ENCODE measurements at regions not wholly inside any gene's neighbourhood (a gene's known extent, or its start where the extent isn't known, plus 50 kb on each side); places are given as distances from the start of the nearest gene placed in this dataset.
A peak's percentile ranks its signal among the peaks of the same experiment; 100 is the strongest.

- Histone ChIP-seq H3K4me3 (ENCODE audit: control insufficient read depth in 2 of 3, extremely low read depth in 1 of 3, insufficient read depth in 2 of 3, low read depth in 1 of 3, low read length in 3 of 3) (peak overlapping the region; percentile 55 to 79 (median 60)), H3K79me2 (ENCODE audit: control insufficient read depth, insufficient read depth, low read length) (no peaks in the 10 kb centered on the region), H3K27me3 (ENCODE audit: control insufficient read depth, extremely low read depth, insufficient read depth, low read length) (peaks cover 12% of the 10 kb centered on the region), H3K4me2 (ENCODE audit: control insufficient read depth, extremely low read depth, insufficient read depth, low read depth, low read length) (peak overlapping the region; percentile 79), H2AFZ (ENCODE audit: control insufficient read depth, low read length) (peak overlapping the region; percentile 57), H3K4me1 (ENCODE audit: control insufficient read depth, extremely low read depth, insufficient read depth, low read length) (peaks cover 10% of the 10 kb centered on the region), H3K9me3 (ENCODE audit: control insufficient read depth, low read depth, low read length) (no peaks in the 10 kb centered on the region), H3K9ac (ENCODE audit: control insufficient read depth, extremely low read depth, insufficient read depth, low read length) (peak overlapping the region; percentile 77), H3K27ac (ENCODE audit: control insufficient read depth, insufficient read depth, low read length) (peak overlapping the region; percentile 39), H3K9me1 (ENCODE audit: control insufficient read depth, extremely low read depth, insufficient read depth, low read length) (no peaks in the 10 kb centered on the region), H4K20me1 (ENCODE audit: control insufficient read depth, extremely low read depth, insufficient read depth, low read length) (no peaks in the 10 kb centered on the region), H3K36me3 (ENCODE audit: control insufficient read depth in 2 of 2, extremely low read depth in 1 of 2, insufficient read depth in 2 of 2, low read length in 2 of 2) (no peaks in the 10 kb centered on the region)
- no peak for DNase-seq (ENCODE audit: low read depth, low spot score)
- dilution Hi-C loops (cut with MboI; ENCODE audit: extremely low pct_ligation_motif_present, low sequenced_read_pairs), result no loop called here
- TF ChIP-seq EZH2 (IDR thresholded peaks at IDR 0.05; ENCODE audit: low read length), result no peak
- TF ChIP-seq CTCF (optimal IDR thresholded peaks at IDR 0.05 in 1 of 3, IDR thresholded peaks at IDR 0.05 in 1 of 3, conservative IDR thresholded peaks at IDR 0.05 in 1 of 3; ENCODE audit: extremely low read depth in 1 of 3, insufficient read depth in 2 of 3, low read length in 3 of 3), result no peak
- FAIRE-seq, result peak; percentile 46
Measured at GRCh38 chr10:91163869-91164474, 56.5 kb upstream of the PCGF5 start.

DNA sequence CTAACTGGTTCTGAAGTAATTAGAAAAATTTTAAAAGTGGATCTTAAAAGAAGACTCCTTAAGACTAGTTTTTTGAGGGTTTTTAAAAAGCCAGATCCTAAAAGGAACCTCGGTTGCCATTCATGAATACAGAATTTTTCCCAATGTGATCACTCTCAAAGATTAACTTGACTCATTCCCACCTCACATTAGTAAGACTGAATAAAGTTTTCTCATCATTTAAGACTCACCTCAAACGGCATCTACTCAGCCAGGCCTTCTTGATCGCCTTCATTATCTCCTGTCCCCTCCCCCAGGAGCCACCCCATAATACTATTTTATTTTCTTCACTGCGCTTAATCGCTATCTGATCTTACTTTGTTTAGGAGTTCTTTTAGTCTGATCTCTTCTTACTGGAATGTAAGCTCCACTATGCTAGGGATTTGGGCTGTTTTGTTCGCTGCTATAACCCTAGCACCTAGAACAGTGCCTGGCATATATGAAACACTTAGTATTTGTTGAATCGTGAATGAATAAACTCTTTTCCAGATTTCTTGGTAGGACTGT, 55.9 kb upstream of the PCGF5 start:
- DNase-seq (ENCODE audit: low read depth, low spot score) (no peak), FAIRE-seq (no peak)
- Histone ChIP-seq H2AFZ (ENCODE audit: control insufficient read depth, low read length) (no peak overlapping the region), H3K36me3 (ENCODE audit: control insufficient read depth in 2 of 2, extremely low read depth in 1 of 2, insufficient read depth in 2 of 2, low read length in 2 of 2) (no peaks in the 10 kb centered on the region), H3K9me3 (ENCODE audit: control insufficient read depth, low read depth, low read length) (no peaks in the 10 kb centered on the region), H3K4me3 (ENCODE audit: control insufficient read depth in 2 of 3, extremely low read depth in 1 of 3, insufficient read depth in 2 of 3, low read depth in 1 of 3, low read length in 3 of 3) (peak overlapping the region in 2 of 3 experiments; percentile 55 to 79), H3K4me1 (ENCODE audit: control insufficient read depth, extremely low read depth, insufficient read depth, low read length) (peaks cover 10% of the 10 kb centered on the region), H3K27me3 (ENCODE audit: control insufficient read depth, extremely low read depth, insufficient read depth, low read length) (peaks cover 12% of the 10 kb centered on the region), H3K4me2 (ENCODE audit: control insufficient read depth, extremely low read depth, insufficient read depth, low read depth, low read length) (peak overlapping the region; percentile 79), H3K9ac (ENCODE audit: control insufficient read depth, extremely low read depth, insufficient read depth, low read length) (peak overlapping the region; percentile 77), H3K9me1 (ENCODE audit: control insufficient read depth, extremely low read depth, insufficient read depth, low read length) (no peaks in the 10 kb centered on the region), H3K27ac (ENCODE audit: control insufficient read depth, insufficient read depth, low read length) (peak overlapping the region; percentile 39), H4K20me1 (ENCODE audit: control insufficient read depth, extremely low read depth, insufficient read depth, low read length) (no peaks in the 10 kb centered on the region), H3K79me2 (ENCODE audit: control insufficient read depth, insufficient read depth, low read length) (no peaks in the 10 kb centered on the region)
- dilution Hi-C loops (cut with MboI; ENCODE audit: extremely low pct_ligation_motif_present, low sequenced_read_pairs), result no loop called here
- TF ChIP-seq CTCF (optimal IDR thresholded peaks at IDR 0.05 in 1 of 3, IDR thresholded peaks at IDR 0.05 in 1 of 3, conservative IDR thresholded peaks at IDR 0.05 in 1 of 3; ENCODE audit: extremely low read depth in 1 of 3, insufficient read depth in 2 of 3, low read length in 3 of 3), result no peak
- no peak for TF ChIP-seq EZH2 (IDR thresholded peaks at IDR 0.05; ENCODE audit: low read length)

All from keratinocyte (primary cell).